Pancreas (tissue), 10 donors: ENCODE measurements at regions not wholly inside any gene's neighbourhood (a gene's known extent, or its start where the extent isn't known, plus 50 kb on each side); places are given as distances from the start of the nearest gene placed in this dataset.

Experiments used
- ATAC-seq, 4 donors: fragments of 200-7000 bp; cut with Tn5 transposase; one replicate each; pipeline versions ENCODE4 v1.8.0 to v1.9.1; 2020; ENCODE audit warnings: mild to moderate bottlenecking in 4 of 4, moderate library complexity in 4 of 4
- DNase-seq, 6 donors: peaks; one replicate each; pipeline ENCODE4 v3.0.0-alpha.2; 2020
- FAIRE-seq: peaks from 2 replicates; lab custom pipeline; 2012; peaks lifted over from hg19 to GRCh38; lab: Jason Lieb, UNC
- H3K27ac ChIP-seq, 4 donors: fragments of 200-600 bp; sonication (generic); 1 replicate in 3 of 4; 2 replicates in 1 of 4; pipeline versions ENCODE4 v1.5.0 to v1.8.0; 2020
- H3K27me3 ChIP-seq, 4 donors: fragments of 200-600 bp; one replicate each; pipeline ENCODE4 v1.8.0; 2021
- H3K36me3 ChIP-seq, 3 donors: fragments of 200-600 bp; sonication (generic) in 1 of 3; one replicate each; pipeline versions ENCODE4 v1.5.0 to v1.8.0; 2020 to 2021
- H3K4me1 ChIP-seq, 3 donors: fragments of 200-600 bp; one replicate each; pipeline ENCODE4 v1.8.0; 2021
- H3K4me3 ChIP-seq, 4 donors: fragments of 200-600 bp; sonication (generic) in 2 of 4; one replicate each; pipeline versions ENCODE4 v1.5.0 to v1.8.0; 2020 to 2021
- H3K9me3 ChIP-seq, 4 donors: fragments of 200-600 bp; one replicate each; pipeline ENCODE4 v1.8.0; 2021
- WGBS, 2 donors: extraction: QIAGEN DNeasy Blood & Tissue Kit; methylation state at CpG; one replicate each; pipeline ENCODE4 v1.1.7; 2013; 5-methylcytosine and 5-hydroxymethylcytosine counted together
- intact Hi-C, 3 donors: fragments of 100-400 bp; cut with DNase I; formaldehyde crosslinking; loops; one replicate each; pipeline versions ENCODE4 v1.11.1 to v1.14.2; 2022
- TF ChIP-seq, protein P1 (sequence below), 4 donors: fragments of 200-600 bp; sonication (generic) in 3 of 4; IDR thresholded peaks; one replicate each; pipeline versions ENCODE4 v1.5.0 to v1.8.0; 2021; ENCODE audit warnings: antibody characterized with exemption in 4 of 4
- donor health status: healthy with polysubstance abuse.
- donor health status: DM: no; HTN: no; CAD: no; lungs with moderate emphysema.
- donor health status: DM: no; HTN: no; CAD: no.
- donor health status: control.
- donor health status: control.
- donor health status: Bipolar disorder and iron deficiency.
- donor health status: DM: yes; HTN: yes; CAD: no.
- donor health status: DM: no; HTN: no; CAD: no.
- donor health status: DM: no; HTN: no; CAD: no.
- donor health status: DM: yes; HTN: yes; CAD: no.

GRCh38 chr9:90975781-90976538 lies 174.3 kb downstream of the SYK start:
- Histone ChIP-seq H3K27me3 (no peaks in the 10 kb centered on the region), H3K4me1 (no peaks in the 10 kb centered on the region), H3K4me3 (no peak overlapping the region), H3K36me3 (no peaks in the 10 kb centered on the region), H3K27ac (no peak overlapping the region), H3K9me3 (no peaks in the 10 kb centered on the region)
- WGBS, 2 donors: 77 to 78% methylated on average over 22 of the region's 22 CpGs
- intact Hi-C loops: no loop called here
- FAIRE-seq (no peak), ATAC-seq (no peak), DNase-seq (no peak)
- TF ChIP-seq, protein P1, sequence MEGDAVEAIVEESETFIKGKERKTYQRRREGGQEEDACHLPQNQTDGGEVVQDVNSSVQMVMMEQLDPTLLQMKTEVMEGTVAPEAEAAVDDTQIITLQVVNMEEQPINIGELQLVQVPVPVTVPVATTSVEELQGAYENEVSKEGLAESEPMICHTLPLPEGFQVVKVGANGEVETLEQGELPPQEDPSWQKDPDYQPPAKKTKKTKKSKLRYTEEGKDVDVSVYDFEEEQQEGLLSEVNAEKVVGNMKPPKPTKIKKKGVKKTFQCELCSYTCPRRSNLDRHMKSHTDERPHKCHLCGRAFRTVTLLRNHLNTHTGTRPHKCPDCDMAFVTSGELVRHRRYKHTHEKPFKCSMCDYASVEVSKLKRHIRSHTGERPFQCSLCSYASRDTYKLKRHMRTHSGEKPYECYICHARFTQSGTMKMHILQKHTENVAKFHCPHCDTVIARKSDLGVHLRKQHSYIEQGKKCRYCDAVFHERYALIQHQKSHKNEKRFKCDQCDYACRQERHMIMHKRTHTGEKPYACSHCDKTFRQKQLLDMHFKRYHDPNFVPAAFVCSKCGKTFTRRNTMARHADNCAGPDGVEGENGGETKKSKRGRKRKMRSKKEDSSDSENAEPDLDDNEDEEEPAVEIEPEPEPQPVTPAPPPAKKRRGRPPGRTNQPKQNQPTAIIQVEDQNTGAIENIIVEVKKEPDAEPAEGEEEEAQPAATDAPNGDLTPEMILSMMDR (IDR thresholded peaks at IDR 0.05): no peak

- no peak for ATAC-seq
- intact Hi-C loops: no loop called here
Measured at GRCh38 chr9:90979138-90979551, 177.5 kb downstream of the SYK start.

GRCh38 chr9:90979639-90980038 lies 178.0 kb downstream of the SYK start:
- TF ChIP-seq, protein P1 (IDR thresholded peaks at IDR 0.05): no peak
- DNase-seq: no peak
- Histone ChIP-seq H3K4me1 (no peaks in the 10 kb centered on the region), H3K27ac (no peak overlapping the region), H3K4me3 (no peak overlapping the region), H3K27me3 (no peaks in the 10 kb centered on the region), H3K36me3 (no peaks in the 10 kb centered on the region), H3K9me3 (no peaks in the 10 kb centered on the region)
- WGBS, 2 donors: 31 to 33% methylated on average over 4 of the region's 4 CpGs
- no peak for ATAC-seq
- intact Hi-C loops: no loop called here
- FAIRE-seq: no peak

More at GRCh38 chr9:90979138-90979551, 177.5 kb downstream of the SYK start:
- no peak for FAIRE-seq
- TF ChIP-seq, protein P1 (IDR thresholded peaks at IDR 0.05): no peak
- no peak for DNase-seq
- Histone ChIP-seq H3K4me3 (no peak overlapping the region), H3K9me3 (no peaks in the 10 kb centered on the region), H3K27me3 (no peaks in the 10 kb centered on the region), H3K27ac (no peak overlapping the region), H3K4me1 (no peaks in the 10 kb centered on the region), H3K36me3 (no peaks in the 10 kb centered on the region)
- WGBS, 2 donors: 68 to 82% methylated on average over 7 of the region's 7 CpGs

DNA sequence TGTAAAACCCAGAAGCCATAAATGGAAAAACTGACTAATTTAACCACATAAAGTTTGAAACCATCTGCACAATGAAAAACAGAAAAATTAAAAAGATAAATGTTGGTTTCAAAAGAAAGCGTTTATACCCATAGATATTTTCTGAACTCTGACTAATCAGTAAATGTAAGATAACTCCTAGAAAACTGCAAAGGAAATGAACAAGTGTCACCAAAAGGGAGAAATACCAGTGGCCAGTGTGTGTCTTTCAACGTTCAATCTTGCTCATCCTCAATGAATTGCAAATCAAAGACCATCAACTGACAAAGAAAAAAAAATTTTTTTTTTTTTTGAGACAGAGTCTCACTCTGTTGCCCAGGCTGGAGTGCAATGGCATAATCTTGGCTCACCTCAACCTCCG lies 180.1 kb downstream of the SYK start:
- intact Hi-C loops: no loop called here
- Histone ChIP-seq H3K36me3 (no peaks in the 10 kb centered on the region), H3K4me3 (no peak overlapping the region), H3K27ac (no peak overlapping the region), H3K4me1 (no peaks in the 10 kb centered on the region), H3K27me3 (no peaks in the 10 kb centered on the region), H3K9me3 (no peaks in the 10 kb centered on the region)
- TF ChIP-seq, protein P1 (IDR thresholded peaks at IDR 0.05): no peak
- ATAC-seq (no peak), DNase-seq (no peak), FAIRE-seq (no peak)
- 88% methylated on average over 3 of the region's 3 CpGs for WGBS, 2 donors

DNA sequence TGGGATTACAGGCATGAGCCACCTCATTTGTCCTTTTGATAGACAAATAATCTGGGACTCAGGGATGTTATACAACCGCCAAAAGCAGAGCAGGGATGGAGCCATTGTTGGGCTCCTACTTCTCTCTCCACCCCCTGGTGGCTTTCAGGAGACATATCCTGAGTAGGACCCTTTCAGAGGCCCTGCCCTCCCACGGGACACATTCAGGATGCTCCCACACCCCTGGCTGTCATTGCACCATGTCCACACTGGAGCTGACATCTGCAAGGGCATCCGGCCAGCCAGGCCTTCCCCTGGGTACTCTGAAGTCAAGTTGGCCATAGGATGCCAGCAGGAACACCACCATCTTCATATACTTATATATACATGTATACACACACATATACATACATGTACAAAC lies 181.8 kb downstream of the SYK start:
- DNase-seq (no peak), FAIRE-seq (no peak), ATAC-seq (no peak)
- intact Hi-C loops: no loop called here
- Histone ChIP-seq H3K36me3 (no peaks in the 10 kb centered on the region), H3K9me3 (no peaks in the 10 kb centered on the region), H3K4me3 (no peak overlapping the region), H3K27me3 (no peaks in the 10 kb centered on the region), H3K4me1 (no peaks in the 10 kb centered on the region), H3K27ac (no peak overlapping the region)
- WGBS, 2 donors: 70 to 82% methylated on average over 3 of the region's 3 CpGs
- TF ChIP-seq, protein P1 (IDR thresholded peaks at IDR 0.05): no peak
